ENCODE measurements at regions not wholly inside any gene's neighbourhood (a gene's known extent, or its start where the extent isn't known, plus 50 kb on each side); places are given as distances from the start of the nearest gene placed in this dataset.

GRCh38 chr6:149264629-149265028, 52.9 kb upstream of the TAB2 start:
- no peak for DNase-seq

- DNase-seq: no peak
These were observed 51.6 kb upstream of the TAB2 start for GRCh38 chr6:149265945-149266344.

- no peak for DNase-seq
These were observed 50.9 kb upstream of the TAB2 start for GRCh38 chr6:149266659-149267058.

- DNase-seq: no peak
These were observed 50.4 kb upstream of the TAB2 start for GRCh38 chr6:149267072-149267471.

GRCh38 chr6:149267513-149268043, 49.9 kb upstream of the TAB2 start:
- no peak for DNase-seq
